Mesendoderm (in vitro differentiated cells): ENCODE measurements at regions not wholly inside any gene's neighbourhood (a gene's known extent, or its start where the extent isn't known, plus 50 kb on each side); places are given as distances from the start of the nearest gene placed in this dataset.

Source experiments
- DNase-seq: peaks from one replicate; pipeline ENCODE4 v3.0.0; 2013
- H2AK5ac ChIP-seq: 2 replicates; pipeline ENCODE4 v1.6.1; 2013; ENCODE audit warnings: low read length, inconsistent platforms
- H2BK120ac ChIP-seq: 2 replicates; pipeline ENCODE4 v1.6.1; 2013; ENCODE audit warnings: low read depth, mild to moderate bottlenecking, low read length, moderate library complexity, mixed read lengths
- H2BK15ac ChIP-seq: replicated peaks from 2 replicates; pipeline ENCODE4 v1.6.1; 2013; ENCODE audit warnings: low read depth, mild to moderate bottlenecking, moderate library complexity
- H2BK5ac ChIP-seq: 2 replicates; pipeline ENCODE4 v1.6.1; 2013; ENCODE audit warnings: low read length, inconsistent platforms
- H3K18ac ChIP-seq: 2 replicates; pipeline ENCODE4 v1.6.1; 2013; ENCODE audit warnings: mild to moderate bottlenecking, low read length, mixed read lengths
- H3K23ac ChIP-seq: one replicate; pipeline ENCODE4 v1.6.1; 2013; ENCODE audit warnings: low read length
- H3K27ac ChIP-seq: 2 replicates; pipeline ENCODE4 v1.5.1; 2013; ENCODE audit warnings: low read depth, mild to moderate bottlenecking, inconsistent platforms, low read length, moderate library complexity
- H3K27me3 ChIP-seq: 2 replicates; pipeline ENCODE4 v1.6.1; 2013; ENCODE audit warnings: low read length, control low read depth, mild to moderate bottlenecking, inconsistent platforms; ENCODE audit not compliant: insufficient read depth, poor library complexity
- H3K36me3 ChIP-seq: 2 replicates; pipeline ENCODE4 v1.6.1; 2013; ENCODE audit warnings: low read length, inconsistent platforms; ENCODE audit not compliant: control insufficient read depth, insufficient read depth
- H3K4ac ChIP-seq: one replicate; pipeline ENCODE4 v1.6.1; 2013; ENCODE audit warnings: low read depth, mild to moderate bottlenecking, low read length, moderate library complexity
- H3K4me1 ChIP-seq: 2 replicates; pipeline ENCODE4 v1.6.1; 2013; ENCODE audit warnings: low read depth, low read length, inconsistent platforms; ENCODE audit not compliant: control insufficient read depth
- H3K4me2 ChIP-seq: 2 replicates; pipeline ENCODE4 v1.6.1; 2013; ENCODE audit warnings: low read length
- H3K4me3 ChIP-seq: 2 replicates; pipeline ENCODE4 v1.5.1; 2013; ENCODE audit warnings: mild to moderate bottlenecking, low read length
- H3K56ac ChIP-seq: one replicate; pipeline ENCODE4 v1.6.1; 2013; ENCODE audit warnings: low read length
- H3K79me1 ChIP-seq: 2 replicates; pipeline ENCODE4 v1.6.1; 2013; ENCODE audit warnings: low read length, inconsistent platforms
- H3K79me2 ChIP-seq: 2 replicates; pipeline ENCODE4 v1.6.1; 2013; ENCODE audit warnings: mild to moderate bottlenecking, low read length; ENCODE audit not compliant: control insufficient read depth, insufficient read depth
- H3K9ac ChIP-seq: 2 replicates; pipeline ENCODE4 v1.6.1; 2013; ENCODE audit warnings: low read length, inconsistent platforms
- H4K5ac ChIP-seq: one replicate; pipeline ENCODE4 v1.6.1; 2013; ENCODE audit warnings: low read length
- H4K8ac ChIP-seq: one replicate; pipeline ENCODE4 v1.6.1; 2013; ENCODE audit warnings: low read depth, mild to moderate bottlenecking, control low read depth, low read length, moderate library complexity
- WGBS: extraction: QIAGEN DNeasy Blood & Tissue Kit; methylation state at CpG from one replicate; pipeline ENCODE4 v1.1.7; 2013; ENCODE audit warnings: low lambda C conversion rate, missing lambda C conversion rate; ENCODE audit not compliant: insufficient coverage; ENCODE audit errors: extremely low coverage; 5-methylcytosine and 5-hydroxymethylcytosine counted together

GRCh38 chr2:121890041-121890440, 134.6 kb downstream of the TSN start:
- no peak overlapping the region for H2BK15ac ChIP-seq
- no peak overlapping the region for H3K4me2 ChIP-seq
- H3K4me1 ChIP-seq: no peaks in the 10 kb centered on the region
- no peak overlapping the region for H2AK5ac ChIP-seq
- no peak overlapping the region for H4K8ac ChIP-seq
- no peak overlapping the region for H3K27ac ChIP-seq
- H3K9ac ChIP-seq: no peak overlapping the region
- no peak overlapping the region for H2BK5ac ChIP-seq
- H3K18ac ChIP-seq: no peak overlapping the region
- H3K23ac ChIP-seq: no peak overlapping the region
- H3K36me3 ChIP-seq: no peaks in the 10 kb centered on the region
- no peak overlapping the region for H4K5ac ChIP-seq
- DNase-seq: no peak
- H3K27me3 ChIP-seq: no peaks in the 10 kb centered on the region
- WGBS: no CpG with 5 or more reads among the region's 9 CpGs
- no peaks in the 10 kb centered on the region for H3K79me1 ChIP-seq
- no peak overlapping the region for H3K4me3 ChIP-seq
- no peak overlapping the region for H3K4ac ChIP-seq
- H3K79me2 ChIP-seq: no peaks in the 10 kb centered on the region
- no peak overlapping the region for H2BK120ac ChIP-seq
- H3K56ac ChIP-seq: no peak overlapping the region

- Histone ChIP-seq H3K27ac (no peak overlapping the region), H2BK120ac (no peak overlapping the region), H3K4me3 (no peak overlapping the region), H3K4me2 (no peak overlapping the region), H3K18ac (no peak overlapping the region), H3K27me3 (no peaks in the 10 kb centered on the region), H3K36me3 (no peaks in the 10 kb centered on the region), H3K23ac (no peak overlapping the region), H4K5ac (no peak overlapping the region), H3K79me2 (no peaks in the 10 kb centered on the region), H3K79me1 (no peaks in the 10 kb centered on the region), H2AK5ac (no peak overlapping the region), H4K8ac (no peak overlapping the region), H3K4me1 (no peaks in the 10 kb centered on the region), H3K4ac (no peak overlapping the region), H2BK15ac (no peak overlapping the region), H3K56ac (no peak overlapping the region), H3K9ac (no peak overlapping the region), H2BK5ac (no peak overlapping the region)
- no CpG with 5 or more reads among the region's 14 CpGs for WGBS
- no peak for DNase-seq
Observed at GRCh38 chr2:121895723-121896571, 140.5 kb downstream of the TSN start.

GRCh38 chr2:121897335-121897970, 142.0 kb downstream of the TSN start:
- Histone ChIP-seq H3K27ac (no peak overlapping the region), H3K56ac (no peak overlapping the region), H3K4me1 (no peaks in the 10 kb centered on the region), H3K4me2 (no peak overlapping the region), H2BK5ac (no peak overlapping the region), H3K18ac (no peak overlapping the region), H4K8ac (no peak overlapping the region), H3K4me3 (no peak overlapping the region), H2BK15ac (no peak overlapping the region), H3K79me2 (no peaks in the 10 kb centered on the region), H3K36me3 (no peaks in the 10 kb centered on the region), H2BK120ac (no peak overlapping the region), H3K4ac (no peak overlapping the region), H2AK5ac (no peak overlapping the region), H4K5ac (no peak overlapping the region), H3K23ac (no peak overlapping the region), H3K27me3 (no peaks in the 10 kb centered on the region), H3K9ac (no peak overlapping the region), H3K79me1 (no peaks in the 10 kb centered on the region)
- no CpG with 5 or more reads among the region's 5 CpGs for WGBS
- peak; percentile 76 for DNase-seq

GRCh38 chr2:121898483-121898882, 143.0 kb downstream of the TSN start:
- whole genome bisulfite sequencing: no CpG with 5 or more reads among the region's 4 CpGs
- no peaks in the 10 kb centered on the region for H3K4me1 ChIP-seq
- no peak overlapping the region for H4K5ac ChIP-seq
- no peak overlapping the region for H3K4ac ChIP-seq
- H3K18ac ChIP-seq: no peak overlapping the region
- H2BK15ac ChIP-seq: no peak overlapping the region
- H3K27me3 ChIP-seq: no peaks in the 10 kb centered on the region
- no peaks in the 10 kb centered on the region for H3K79me2 ChIP-seq
- no peak overlapping the region for H2BK5ac ChIP-seq
- no peak overlapping the region for H3K9ac ChIP-seq
- no peak overlapping the region for H2AK5ac ChIP-seq
- no peak overlapping the region for H3K27ac ChIP-seq
- DNase-seq: no peak
- H3K56ac ChIP-seq: no peak overlapping the region
- no peaks in the 10 kb centered on the region for H3K36me3 ChIP-seq
- H3K23ac ChIP-seq: no peak overlapping the region
- no peak overlapping the region for H2BK120ac ChIP-seq
- no peak overlapping the region for H3K4me3 ChIP-seq
- H3K79me1 ChIP-seq: no peaks in the 10 kb centered on the region
- no peak overlapping the region for H3K4me2 ChIP-seq
- H4K8ac ChIP-seq: no peak overlapping the region

- Histone ChIP-seq H4K5ac (no peak overlapping the region), H2BK120ac (no peak overlapping the region), H3K9ac (no peak overlapping the region), H2BK5ac (no peak overlapping the region), H3K27me3 (no peaks in the 10 kb centered on the region), H3K18ac (no peak overlapping the region), H2BK15ac (no peak overlapping the region), H3K36me3 (no peaks in the 10 kb centered on the region), H3K56ac (no peak overlapping the region), H3K4me1 (no peaks in the 10 kb centered on the region), H4K8ac (no peak overlapping the region), H3K23ac (no peak overlapping the region), H3K4ac (no peak overlapping the region), H3K27ac (no peak overlapping the region), H3K4me2 (no peak overlapping the region), H3K79me1 (no peaks in the 10 kb centered on the region), H2AK5ac (no peak overlapping the region), H3K4me3 (no peak overlapping the region), H3K79me2 (no peaks in the 10 kb centered on the region)
- WGBS: no CpG with 5 or more reads among the region's 8 CpGs
- DNase-seq: no peak
Observed at GRCh38 chr2:121900391-121900790, 144.9 kb downstream of the TSN start.
